Stimulated activated CD4-positive, alpha-beta T cell treated with anti-CD3 and anti-CD28 coated beads, Interleukin-4, amount 100 ng/mL, for 24 hours (primary cell): ENCODE measurements at regions not wholly inside any gene's neighbourhood (a gene's known extent, or its start where the extent isn't known, plus 50 kb on each side); places are given as distances from the start of the nearest gene placed in this dataset.
"Not testable (repeated sequence)": the region's sequence is repeated elsewhere in the genome, so short reads cannot be mapped to it uniquely, and the experiment has no call there.

Experiments used
- DNase-seq: peaks from one replicate; pipeline ENCODE4 v3.0.0-alpha.2; 2020

GRCh38 chr1:22196041-22196440 lies 53.1 kb upstream of the WNT4 start:
- no peak for DNase-seq

- no peak for DNase-seq
Observed at GRCh38 chr1:22196641-22197040, 53.7 kb upstream of the WNT4 start.

GRCh38 chr1:22197644-22198043 lies 54.7 kb upstream of the WNT4 start:
- no peak for DNase-seq

- no peak for DNase-seq
Observed at GRCh38 chr1:22201023-22201422, 58.1 kb upstream of the WNT4 start.

GRCh38 chr1:22203335-22203734 lies 60.4 kb upstream of the WNT4 start:
- no peak for DNase-seq

- no peak for DNase-seq
Observed at GRCh38 chr1:22204057-22204840, 61.4 kb upstream of the WNT4 start.

- DNase-seq, result no peak
Observed at GRCh38 chr1:22204989-22205913, 62.4 kb upstream of the WNT4 start.

GRCh38 chr1:22206551-22207125 lies 63.7 kb upstream of the WNT4 start:
- DNase-seq, result no peak

- no peak for DNase-seq
Observed at GRCh38 chr1:22207511-22208267, 64.8 kb upstream of the WNT4 start.

- DNase-seq, result no peak
Observed at GRCh38 chr1:22208268-22208972, 65.5 kb upstream of the WNT4 start.

GRCh38 chr1:22208973-22209378 lies 66.1 kb upstream of the WNT4 start:
- DNase-seq, result no peak

- no peak for DNase-seq
Observed at GRCh38 chr1:22210176-22210575, 67.3 kb upstream of the WNT4 start.

GRCh38 chr1:22210636-22211035 lies 67.7 kb upstream of the WNT4 start:
- no peak for DNase-seq

- DNase-seq, result not testable (repeated sequence)
Observed at GRCh38 chr1:22211459-22211858, 68.6 kb upstream of the WNT4 start.

GRCh38 chr1:22212400-22213233 lies 69.7 kb upstream of the WNT4 start:
- no peak for DNase-seq

- DNase-seq, result no peak
Observed at GRCh38 chr1:22216210-22216883, 73.5 kb upstream of the WNT4 start.

- no peak for DNase-seq
Observed at GRCh38 chr1:22216966-22217365, 74.1 kb upstream of the WNT4 start.

- DNase-seq, result no peak
Observed at GRCh38 chr1:22217811-22218460, 75.0 kb upstream of the WNT4 start.

- DNase-seq, result no peak
Observed at GRCh38 chr1:22218618-22219250, 75.8 kb upstream of the WNT4 start.
